ENCODE measurements at regions not wholly inside any gene's neighbourhood (a gene's known extent, or its start where the extent isn't known, plus 50 kb on each side); places are given as distances from the start of the nearest gene placed in this dataset.

GRCh38 chr6:74967821-74968220, 238.0 kb downstream of the COL12A1 start:
- Histone ChIP-seq H3K36me3 (ENCODE audit: control insufficient read depth in 1 of 2, insufficient read depth in 2 of 2, low read length in 1 of 2) (no peaks in the 10 kb centered on the region), H3K27ac (ENCODE audit: low read depth in 1 of 2, low read length in 2 of 2) (no peak overlapping the region), H3K4me1 (ENCODE audit: control insufficient read depth in 1 of 2, insufficient read depth in 2 of 2, low read length in 2 of 2) (no peaks in the 10 kb centered on the region), H3K9me3 (ENCODE audit: control insufficient read depth, low read length) (peaks cover 2% of the 10 kb centered on the region), H3K4me3 (ENCODE audit: low read length in 2 of 2) (no peak overlapping the region), H3K27me3 (ENCODE audit: control insufficient read depth in 1 of 2, insufficient read depth in 2 of 2, low read length in 1 of 2) (no peaks in the 10 kb centered on the region)
- DNase-seq = no peak
- intact Hi-C loops (cut with DNase I) = no loop called here
- no peak for ATAC-seq (ENCODE audit: low FRiP score)
- WGBS, 2 donors = 95 to 96% methylated on average over 1 of the region's 1 CpG

- intact Hi-C loops (cut with DNase I) = no loop called here
- ATAC-seq (ENCODE audit: low FRiP score) (no peak), DNase-seq (no peak)
- no peak overlapping the region for H3K27ac ChIP-seq (ENCODE audit: low read depth in 1 of 2, low read length in 2 of 2)
- H3K4me1 ChIP-seq (ENCODE audit: control insufficient read depth in 1 of 2, insufficient read depth in 2 of 2, low read length in 2 of 2) = no peaks in the 10 kb centered on the region
- H3K27me3 ChIP-seq (ENCODE audit: control insufficient read depth in 1 of 2, insufficient read depth in 2 of 2, low read length in 1 of 2) = no peaks in the 10 kb centered on the region
- WGBS, 2 donors = 95 to 97% methylated on average over 2 of the region's 2 CpGs
- H3K4me3 ChIP-seq (ENCODE audit: low read length in 2 of 2) = no peak overlapping the region
- peaks cover 2% of the 10 kb centered on the region for H3K9me3 ChIP-seq (ENCODE audit: control insufficient read depth, low read length)
- H3K36me3 ChIP-seq (ENCODE audit: control insufficient read depth in 1 of 2, insufficient read depth in 2 of 2, low read length in 1 of 2) = no peaks in the 10 kb centered on the region
These were observed 239.1 kb downstream of the COL12A1 start for GRCh38 chr6:74966712-74967111.

GRCh38 chr6:74964871-74965441, 240.9 kb downstream of the COL12A1 start:
- 85 to 87% methylated on average over 2 of the region's 2 CpGs for WGBS, 2 donors
- intact Hi-C loops (cut with DNase I) = no loop called here
- peaks cover 2% of the 10 kb centered on the region for H3K9me3 ChIP-seq (ENCODE audit: control insufficient read depth, low read length)
- H3K4me1 ChIP-seq (ENCODE audit: control insufficient read depth in 1 of 2, insufficient read depth in 2 of 2, low read length in 2 of 2) = no peaks in the 10 kb centered on the region
- H3K36me3 ChIP-seq (ENCODE audit: control insufficient read depth in 1 of 2, insufficient read depth in 2 of 2, low read length in 1 of 2) = no peaks in the 10 kb centered on the region
- DNase-seq (no peak), ATAC-seq (ENCODE audit: low FRiP score) (no peak)
- no peak overlapping the region for H3K4me3 ChIP-seq (ENCODE audit: low read length in 2 of 2)
- no peak overlapping the region for H3K27ac ChIP-seq (ENCODE audit: low read depth in 1 of 2, low read length in 2 of 2)
- H3K27me3 ChIP-seq (ENCODE audit: control insufficient read depth in 1 of 2, insufficient read depth in 2 of 2, low read length in 1 of 2) = no peaks in the 10 kb centered on the region

- Histone ChIP-seq H3K9me3 (ENCODE audit: control insufficient read depth, low read length) (no peaks in the 10 kb centered on the region), H3K4me3 (ENCODE audit: low read length in 2 of 2) (no peak overlapping the region), H3K4me1 (ENCODE audit: control insufficient read depth in 1 of 2, insufficient read depth in 2 of 2, low read length in 2 of 2) (no peaks in the 10 kb centered on the region), H3K27me3 (ENCODE audit: control insufficient read depth in 1 of 2, insufficient read depth in 2 of 2, low read length in 1 of 2) (no peaks in the 10 kb centered on the region), H3K36me3 (ENCODE audit: control insufficient read depth in 1 of 2, insufficient read depth in 2 of 2, low read length in 1 of 2) (no peaks in the 10 kb centered on the region), H3K27ac (ENCODE audit: low read depth in 1 of 2, low read length in 2 of 2) (no peak overlapping the region)
- WGBS, 2 donors = 85 to 87% methylated on average over 8 of the region's 8 CpGs
- intact Hi-C loops (cut with DNase I) = no loop called here
- DNase-seq (no peak), ATAC-seq (ENCODE audit: low FRiP score) (no peak)
These were observed 249.1 kb downstream of the COL12A1 start for GRCh38 chr6:74956559-74957428.

- Histone ChIP-seq H3K27me3 (ENCODE audit: control insufficient read depth in 1 of 2, insufficient read depth in 2 of 2, low read length in 1 of 2) (no peaks in the 10 kb centered on the region), H3K9me3 (ENCODE audit: control insufficient read depth, low read length) (no peaks in the 10 kb centered on the region), H3K4me1 (ENCODE audit: control insufficient read depth in 1 of 2, insufficient read depth in 2 of 2, low read length in 2 of 2) (no peaks in the 10 kb centered on the region), H3K4me3 (ENCODE audit: low read length in 2 of 2) (no peak overlapping the region), H3K36me3 (ENCODE audit: control insufficient read depth in 1 of 2, insufficient read depth in 2 of 2, low read length in 1 of 2) (no peaks in the 10 kb centered on the region), H3K27ac (ENCODE audit: low read depth in 1 of 2, low read length in 2 of 2) (no peak overlapping the region)
- DNase-seq (no peak), ATAC-seq (ENCODE audit: low FRiP score) (no peak)
- 87 to 89% methylated on average over 3 of the region's 3 CpGs for WGBS, 2 donors
- intact Hi-C loops (cut with DNase I) = no loop called here
These were observed 252.1 kb downstream of the COL12A1 start for GRCh38 chr6:74953708-74954107.

- 29 to 32% methylated on average over 2 of the region's 2 CpGs for WGBS, 2 donors
These were observed 258.9 kb downstream of the COL12A1 start for GRCh38 chr6:74946961-74947360.

GRCh38 chr6:74942130-74942529, 263.7 kb downstream of the COL12A1 start:
- WGBS, 2 donors = 82 to 83% methylated on average over 3 of the region's 3 CpGs
- intact Hi-C loops (cut with DNase I) = no loop called here

More at GRCh38 chr6:74946961-74947360, 258.9 kb downstream of the COL12A1 start:
- no peaks in the 10 kb centered on the region for H3K27me3 ChIP-seq (ENCODE audit: control insufficient read depth in 1 of 2, insufficient read depth in 2 of 2, low read length in 1 of 2)
- intact Hi-C loops (cut with DNase I) = no loop called here
- no peaks in the 10 kb centered on the region for H3K9me3 ChIP-seq (ENCODE audit: control insufficient read depth, low read length)
- H3K4me3 ChIP-seq (ENCODE audit: low read length in 2 of 2) = no peak overlapping the region
- no peaks in the 10 kb centered on the region for H3K4me1 ChIP-seq (ENCODE audit: control insufficient read depth in 1 of 2, insufficient read depth in 2 of 2, low read length in 2 of 2)
- DNase-seq (no peak), ATAC-seq (ENCODE audit: low FRiP score) (no peak)
- H3K36me3 ChIP-seq (ENCODE audit: control insufficient read depth in 1 of 2, insufficient read depth in 2 of 2, low read length in 1 of 2) = no peaks in the 10 kb centered on the region
- H3K27ac ChIP-seq (ENCODE audit: low read depth in 1 of 2, low read length in 2 of 2) = no peak overlapping the region

GRCh38 chr6:74941424-74941823, 264.4 kb downstream of the COL12A1 start:
- no peak overlapping the region for H3K4me3 ChIP-seq (ENCODE audit: low read length in 2 of 2)
- H3K4me1 ChIP-seq (ENCODE audit: control insufficient read depth in 1 of 2, insufficient read depth in 2 of 2, low read length in 2 of 2) = no peaks in the 10 kb centered on the region
- H3K27ac ChIP-seq (ENCODE audit: low read depth in 1 of 2, low read length in 2 of 2) = no peak overlapping the region
- H3K36me3 ChIP-seq (ENCODE audit: control insufficient read depth in 1 of 2, insufficient read depth in 2 of 2, low read length in 1 of 2) = no peaks in the 10 kb centered on the region
- 70 to 74% methylated on average over 1 of the region's 1 CpG for WGBS, 2 donors
- no peaks in the 10 kb centered on the region for H3K27me3 ChIP-seq (ENCODE audit: control insufficient read depth in 1 of 2, insufficient read depth in 2 of 2, low read length in 1 of 2)
- no peaks in the 10 kb centered on the region for H3K9me3 ChIP-seq (ENCODE audit: control insufficient read depth, low read length)
- ATAC-seq (ENCODE audit: low FRiP score) = no peak
- DNase-seq = no peak
- intact Hi-C loops (cut with DNase I) = no loop called here

More at GRCh38 chr6:74942130-74942529, 263.7 kb downstream of the COL12A1 start:
- Histone ChIP-seq H3K4me3 (ENCODE audit: low read length in 2 of 2) (no peak overlapping the region), H3K27ac (ENCODE audit: low read depth in 1 of 2, low read length in 2 of 2) (no peak overlapping the region), H3K36me3 (ENCODE audit: control insufficient read depth in 1 of 2, insufficient read depth in 2 of 2, low read length in 1 of 2) (no peaks in the 10 kb centered on the region), H3K9me3 (ENCODE audit: control insufficient read depth, low read length) (no peaks in the 10 kb centered on the region), H3K4me1 (ENCODE audit: control insufficient read depth in 1 of 2, insufficient read depth in 2 of 2, low read length in 2 of 2) (no peaks in the 10 kb centered on the region), H3K27me3 (ENCODE audit: control insufficient read depth in 1 of 2, insufficient read depth in 2 of 2, low read length in 1 of 2) (no peaks in the 10 kb centered on the region)
- no peak for ATAC-seq (ENCODE audit: low FRiP score)
- DNase-seq = no peak

Measured in aorta (tissue), 5 donors.